ENCODE measurements at regions not wholly inside any gene's neighbourhood (a gene's known extent, or its start where the extent isn't known, plus 50 kb on each side); places are given as distances from the start of the nearest gene placed in this dataset.
A peak's percentile ranks its signal among the peaks of the same experiment; 100 is the strongest.

- H3K4me3 ChIP-seq (ENCODE audit: low read depth, low read length): no peak overlapping the region
- no peak for TF ChIP-seq CTCF (IDR thresholded peaks at IDR 0.05; ENCODE audit: insufficient read depth, low read length)
- no peak for DNase-seq (ENCODE audit: low read depth)
Measured at GRCh38 chr1:34280509-34280908, 103.8 kb downstream of the C1orf94 start.

- TF ChIP-seq CTCF (IDR thresholded peaks at IDR 0.05; ENCODE audit: insufficient read depth, low read length): no peak
- no peak overlapping the region for H3K4me3 ChIP-seq (ENCODE audit: low read depth, low read length)
- DNase-seq (ENCODE audit: low read depth): no peak
Measured at GRCh38 chr1:34283142-34283541, 106.4 kb downstream of the C1orf94 start.

GRCh38 chr1:34286511-34286910 is 109.8 kb downstream of the C1orf94 start:
- TF ChIP-seq CTCF (IDR thresholded peaks at IDR 0.05; ENCODE audit: insufficient read depth, low read length): no peak

GRCh38 chr1:34290831-34291230 is 114.1 kb downstream of the C1orf94 start:
- TF ChIP-seq CTCF (IDR thresholded peaks at IDR 0.05; ENCODE audit: insufficient read depth, low read length): no peak
- no peak for DNase-seq (ENCODE audit: low read depth)
- no peak overlapping the region for H3K4me3 ChIP-seq (ENCODE audit: low read depth, low read length)

More at GRCh38 chr1:34286511-34286910, 109.8 kb downstream of the C1orf94 start:
- no peak overlapping the region for H3K4me3 ChIP-seq (ENCODE audit: low read depth, low read length)
- DNase-seq (ENCODE audit: low read depth): no peak

- H3K4me3 ChIP-seq (ENCODE audit: low read depth, low read length): no peak overlapping the region
- TF ChIP-seq CTCF (IDR thresholded peaks at IDR 0.05; ENCODE audit: insufficient read depth, low read length): peak; percentile 26
- no peak for DNase-seq (ENCODE audit: low read depth)
Measured at GRCh38 chr1:34292472-34292871, 115.8 kb downstream of the C1orf94 start.

- no peak for DNase-seq (ENCODE audit: low read depth)
- no peak for TF ChIP-seq CTCF (IDR thresholded peaks at IDR 0.05; ENCODE audit: insufficient read depth, low read length)
- no peak overlapping the region for H3K4me3 ChIP-seq (ENCODE audit: low read depth, low read length)
Measured at GRCh38 chr1:34296059-34296458, 119.4 kb downstream of the C1orf94 start.

- TF ChIP-seq CTCF (IDR thresholded peaks at IDR 0.05; ENCODE audit: insufficient read depth, low read length): no peak
Measured at GRCh38 chr1:34302798-34303197, 126.1 kb downstream of the C1orf94 start.

More at GRCh38 chr1:34302798-34303197, 126.1 kb downstream of the C1orf94 start:
- no peak overlapping the region for H3K4me3 ChIP-seq (ENCODE audit: low read depth, low read length)
- no peak for DNase-seq (ENCODE audit: low read depth)
